CD4-positive, alpha-beta T cell (primary cell): ENCODE measurements at regions not wholly inside any gene's neighbourhood (a gene's known extent, or its start where the extent isn't known, plus 50 kb on each side); places are given as distances from the start of the nearest gene placed in this dataset.

Source experiments
- ATAC-seq: fragments of 200-7000 bp; cut with Tn5 transposase; one replicate; pipeline ENCODE4 v1.10.0; 2022; ENCODE audit warnings: mild to moderate bottlenecking; ENCODE audit not compliant: poor library complexity
- CTCF ChIA-PET: fragments of 350-600 bp; sonication (Branson Sonifier 250); formaldehyde crosslinking; loops from one replicate; lab custom pipeline; 2021; ENCODE audit warnings: antibody characterized with exemption, inconsistent platforms; lab: Charles Lee
- POLR2A ChIA-PET: fragments of 350-600 bp; sonication (Branson Sonifier 250); formaldehyde crosslinking; loops from one replicate; lab custom pipeline; 2021; ENCODE audit warnings: antibody characterized with exemption, inconsistent platforms; lab: Charles Lee
- DNase-seq, 14 experiments: peaks; one replicate each; pipeline ENCODE4 v3.0.0-alpha.2; 2013 to 2020; ENCODE audit warnings: mixed read lengths in 2 of 14
- H3K27ac ChIP-seq, 2 donors: one replicate each; pipeline versions ENCODE4 v1.5.1 to v1.7.0; 2013; ENCODE audit warnings: low read length in 2 of 2, low read depth in 1 of 2, mild to moderate bottlenecking in 1 of 2
- H3K27me3 ChIP-seq, 2 experiments: 1 replicate in 1 of 2; 2 replicates in 1 of 2; pipeline versions ENCODE4 v1.6.1 to v1.7.0; 2013; ENCODE audit warnings: low read length in 2 of 2, control low read depth in 1 of 2, mild to moderate bottlenecking in 1 of 2, moderate library complexity in 1 of 2; ENCODE audit not compliant: insufficient read depth in 2 of 2, control insufficient read depth in 1 of 2
- H3K36me3 ChIP-seq: one replicate; pipeline ENCODE4 v1.6.1; 2013; ENCODE audit warnings: low read length, control low read depth; ENCODE audit not compliant: insufficient read depth
- H3K4me1 ChIP-seq: one replicate; pipeline ENCODE4 v1.6.1; 2013; ENCODE audit warnings: low read length, control low read depth; ENCODE audit not compliant: insufficient read depth
- H3K4me3 ChIP-seq: one replicate; pipeline ENCODE4 v1.5.1; 2013; ENCODE audit warnings: mild to moderate bottlenecking, low read length, moderate library complexity
- H3K9me3 ChIP-seq, 2 experiments: 1 replicate in 1 of 2; 2 replicates in 1 of 2; pipeline versions ENCODE4 v1.6.1 to v1.7.0; 2013; ENCODE audit warnings: low read length in 2 of 2, mild to moderate bottlenecking in 2 of 2, control low read depth in 1 of 2, moderate library complexity in 1 of 2; ENCODE audit not compliant: control insufficient read depth in 1 of 2, insufficient read depth in 1 of 2
- H3K27ac Mint-ChIP-seq: one replicate; pipeline ENCODE4 v1.8.0; 2020; ENCODE audit warnings: mixed read lengths
- H3K27me3 Mint-ChIP-seq: one replicate; pipeline ENCODE4 v1.8.0; 2021; ENCODE audit warnings: mixed read lengths
- H3K36me3 Mint-ChIP-seq: one replicate; pipeline ENCODE4 v1.8.0; 2021; ENCODE audit warnings: low read depth, mixed read lengths
- H3K4me1 Mint-ChIP-seq: one replicate; pipeline ENCODE4 v1.8.0; 2021; ENCODE audit warnings: low read depth, mixed read lengths
- H3K4me3 Mint-ChIP-seq: one replicate; pipeline ENCODE4 v1.8.0; 2020; ENCODE audit warnings: mild to moderate bottlenecking, mixed read lengths
- H3K9me3 Mint-ChIP-seq: one replicate; pipeline ENCODE4 v1.8.0; 2020; ENCODE audit warnings: mixed read lengths
- CTCF ChIP-seq: fragments of 200-600 bp; IDR thresholded peaks from one replicate; pipeline ENCODE4 v1.8.0; 2022; ENCODE audit warnings: antibody characterized with exemption, mild to moderate bottlenecking
- intact Hi-C, 2 experiments: fragments of 100-400 bp; cut with DNase I in 1 of 2; cut with micrococcal nuclease in 1 of 2; formaldehyde crosslinking; loops; one replicate each; pipeline versions ENCODE4 v1.15.1 to v1.9.0; 2023 to 2025; cut with DNase I, micrococcal nuclease

- Histone ChIP-seq H3K27me3 (no peaks in the 10 kb centered on the region), H3K4me3 (no peak overlapping the region), H3K36me3 (no peaks in the 10 kb centered on the region), H3K27ac (no peak overlapping the region), H3K4me1 (no peaks in the 10 kb centered on the region), H3K9me3 (no peaks in the 10 kb centered on the region)
- ATAC-seq (no peak), DNase-seq (no peak)
- H3K4me3 Mint-ChIP-seq, result no peak overlapping the region
- no peaks in the 10 kb centered on the region for H3K27me3 Mint-ChIP-seq
- TF ChIP-seq CTCF, result no peak
- H3K36me3 Mint-ChIP-seq, result no peaks in the 10 kb centered on the region
- ChIA-PET POLR2A (no interaction called here), CTCF (no interaction called here)
- peaks cover 3% of the 10 kb centered on the region for H3K9me3 Mint-ChIP-seq
- no peaks in the 10 kb centered on the region for H3K4me1 Mint-ChIP-seq
- intact Hi-C loops, result no loop called here
- no peak overlapping the region for H3K27ac Mint-ChIP-seq
These were observed 1430.9 kb upstream of the MIR17HG start for GRCh38 chr13:89916551-89916950.

- no peaks in the 10 kb centered on the region for H3K36me3 Mint-ChIP-seq
- no peak for TF ChIP-seq CTCF
These were observed 1427.0 kb upstream of the MIR17HG start for GRCh38 chr13:89920461-89920860.

GRCh38 chr13:89923052-89923451 lies 1424.4 kb upstream of the MIR17HG start:
- Mint-ChIP-seq H3K9me3 (peaks cover 4% of the 10 kb centered on the region), H3K27me3 (no peaks in the 10 kb centered on the region), H3K27ac (no peak overlapping the region), H3K4me3 (no peak overlapping the region), H3K4me1 (no peaks in the 10 kb centered on the region), H3K36me3 (no peaks in the 10 kb centered on the region)
- ATAC-seq, result no peak
- TF ChIP-seq CTCF, result no peak
- no peaks in the 10 kb centered on the region for H3K9me3 ChIP-seq
- H3K36me3 ChIP-seq, result no peaks in the 10 kb centered on the region
- H3K4me3 ChIP-seq, result no peak overlapping the region
- ChIA-PET CTCF (no interaction called here), POLR2A (no interaction called here)
- no peak overlapping the region for H3K27ac ChIP-seq
- H3K27me3 ChIP-seq, result no peaks in the 10 kb centered on the region
- intact Hi-C loops, result no loop called here
- no peaks in the 10 kb centered on the region for H3K4me1 ChIP-seq
- no peak for DNase-seq

More at GRCh38 chr13:89920461-89920860, 1427.0 kb upstream of the MIR17HG start:
- Histone ChIP-seq H3K4me3 (no peak overlapping the region), H3K9me3 (no peaks in the 10 kb centered on the region), H3K27ac (no peak overlapping the region), H3K4me1 (no peaks in the 10 kb centered on the region), H3K27me3 (no peaks in the 10 kb centered on the region), H3K36me3 (no peaks in the 10 kb centered on the region)
- Mint-ChIP-seq H3K9me3 (peaks cover 3% of the 10 kb centered on the region), H3K27me3 (no peaks in the 10 kb centered on the region), H3K4me1 (no peaks in the 10 kb centered on the region), H3K27ac (no peak overlapping the region), H3K4me3 (no peak overlapping the region)
- POLR2A ChIA-PET, result no interaction called here
- intact Hi-C loops, result no loop called here
- DNase-seq (no peak), ATAC-seq (no peak)
- CTCF ChIA-PET, result no interaction called here
